ENCODE measurements at regions not wholly inside any gene's neighbourhood (a gene's known extent, or its start where the extent isn't known, plus 50 kb on each side); places are given as distances from the start of the nearest gene placed in this dataset.

DNA sequence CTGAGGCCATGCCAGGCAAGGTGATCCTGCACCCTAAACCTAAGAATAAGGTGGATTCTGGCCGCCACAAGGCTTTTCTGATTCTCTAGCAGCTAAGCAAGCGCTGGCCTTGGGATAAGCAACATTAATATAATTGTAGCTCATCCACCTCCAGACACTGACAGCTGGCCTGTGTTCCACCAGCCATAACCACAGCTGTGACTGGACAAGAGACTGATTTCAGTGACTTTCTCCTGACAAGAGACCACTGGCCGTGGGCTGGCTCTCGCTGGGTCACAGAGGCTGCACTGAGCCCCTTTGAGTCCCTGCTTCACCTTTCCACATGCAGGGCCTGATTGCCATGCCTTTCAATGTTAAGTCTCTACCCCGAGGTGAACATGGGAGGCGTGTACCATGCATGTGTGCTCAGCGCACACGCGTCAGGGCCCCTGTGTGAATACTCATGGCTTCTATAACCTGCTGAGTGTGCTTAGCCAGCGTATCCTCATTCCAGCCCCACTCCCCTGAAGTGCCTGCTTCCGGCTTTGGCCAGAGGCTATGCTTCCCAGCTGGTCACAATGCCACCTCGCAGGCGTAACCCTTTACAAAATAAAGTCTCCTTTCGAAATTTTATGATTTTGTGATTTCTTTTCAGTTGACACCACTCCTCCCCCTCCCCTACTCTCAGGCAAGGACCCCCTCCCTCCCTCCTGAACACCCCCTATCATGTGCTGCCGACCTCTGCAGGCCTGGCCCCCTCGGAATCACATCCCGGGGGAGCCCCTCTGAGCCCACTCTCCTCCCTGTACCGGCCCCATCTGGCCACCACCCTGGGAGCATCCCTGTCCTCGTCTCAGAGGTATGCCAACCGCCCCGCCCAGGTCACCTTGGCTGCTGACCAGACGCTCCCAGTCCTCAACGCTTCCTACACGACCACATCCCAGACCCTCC is 128.1 kb downstream of the CTTN start:
- TF ChIP-seq, protein P1, sequence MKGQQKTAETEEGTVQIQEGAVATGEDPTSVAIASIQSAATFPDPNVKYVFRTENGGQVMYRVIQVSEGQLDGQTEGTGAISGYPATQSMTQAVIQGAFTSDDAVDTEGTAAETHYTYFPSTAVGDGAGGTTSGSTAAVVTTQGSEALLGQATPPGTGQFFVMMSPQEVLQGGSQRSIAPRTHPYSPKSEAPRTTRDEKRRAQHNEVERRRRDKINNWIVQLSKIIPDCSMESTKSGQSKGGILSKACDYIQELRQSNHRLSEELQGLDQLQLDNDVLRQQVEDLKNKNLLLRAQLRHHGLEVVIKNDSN (IDR thresholded peaks at IDR 0.05): no peak
- TF ChIP-seq TAF1 (IDR thresholded peaks at IDR 0.05; ENCODE audit: low read depth) (no peak), EGR1 (IDR thresholded peaks at IDR 0.05) (no peak), YY1 (IDR thresholded peaks at IDR 0.05; ENCODE audit: low read depth) (no peak), FOXM1 (IDR thresholded peaks at IDR 0.05; ENCODE audit: borderline replicate concordance, low read depth) (no peak), TEAD4 (IDR thresholded peaks at IDR 0.05) (no peak)

DNA sequence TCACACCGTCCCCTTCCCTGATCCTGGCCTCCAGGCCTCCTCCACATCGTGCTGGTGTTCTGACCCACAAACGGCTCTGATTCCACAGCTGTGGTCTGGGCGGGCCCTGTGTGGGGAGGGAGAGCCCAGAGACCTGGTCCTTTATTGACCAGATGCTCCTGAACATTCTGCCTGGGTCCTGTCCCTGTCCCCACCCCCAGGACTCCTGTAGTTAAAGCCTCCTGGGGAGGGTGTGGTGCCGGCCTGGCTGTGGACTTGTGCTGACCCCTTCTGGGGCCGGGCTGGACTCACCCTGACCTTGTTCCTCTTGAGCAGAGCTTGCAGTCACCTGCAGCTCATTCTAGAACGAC is 128.7 kb downstream of the CTTN start:
- TF ChIP-seq FOXM1 (IDR thresholded peaks at IDR 0.05; ENCODE audit: borderline replicate concordance, low read depth) (no peak), RAD21 (IDR thresholded peaks at IDR 0.05; ENCODE audit: low read depth) (no peak), YY1 (IDR thresholded peaks at IDR 0.05; ENCODE audit: low read depth) (no peak), CEBPB (IDR thresholded peaks at IDR 0.05) (no peak), TAF1 (IDR thresholded peaks at IDR 0.05; ENCODE audit: low read depth) (no peak), EGR1 (IDR thresholded peaks at IDR 0.05) (no peak)
- TF ChIP-seq, protein P2, sequence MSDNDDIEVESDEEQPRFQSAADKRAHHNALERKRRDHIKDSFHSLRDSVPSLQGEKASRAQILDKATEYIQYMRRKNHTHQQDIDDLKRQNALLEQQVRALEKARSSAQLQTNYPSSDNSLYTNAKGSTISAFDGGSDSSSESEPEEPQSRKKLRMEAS (IDR thresholded peaks at IDR 0.05): no peak

GRCh38 chr11:70527429-70528045 is 129.2 kb downstream of the CTTN start:
- TF ChIP-seq REST (IDR thresholded peaks at IDR 0.05; ENCODE audit: low read depth) (no peak), RAD21 (IDR thresholded peaks at IDR 0.05; ENCODE audit: low read depth) (no peak), TCF12 (IDR thresholded peaks at IDR 0.05; ENCODE audit: low read depth) (no peak), CREB1 (IDR thresholded peaks at IDR 0.05; ENCODE audit: low read depth) (no peak), TAF1 (IDR thresholded peaks at IDR 0.05; ENCODE audit: low read depth) (no peak), FOXM1 (IDR thresholded peaks at IDR 0.05; ENCODE audit: borderline replicate concordance, low read depth) (no peak), EP300 (IDR thresholded peaks at IDR 0.05; ENCODE audit: borderline replicate concordance) (no peak), CEBPB (IDR thresholded peaks at IDR 0.05) (no peak), NFIC (IDR thresholded peaks at IDR 0.05) (no peak), ZBTB7A (IDR thresholded peaks at IDR 0.05; ENCODE audit: low read depth) (no peak), EGR1 (IDR thresholded peaks at IDR 0.05) (no peak)
- TF ChIP-seq, protein P2 (IDR thresholded peaks at IDR 0.05): no peak
- TF ChIP-seq, protein P1 (IDR thresholded peaks at IDR 0.05): no peak

DNA sequence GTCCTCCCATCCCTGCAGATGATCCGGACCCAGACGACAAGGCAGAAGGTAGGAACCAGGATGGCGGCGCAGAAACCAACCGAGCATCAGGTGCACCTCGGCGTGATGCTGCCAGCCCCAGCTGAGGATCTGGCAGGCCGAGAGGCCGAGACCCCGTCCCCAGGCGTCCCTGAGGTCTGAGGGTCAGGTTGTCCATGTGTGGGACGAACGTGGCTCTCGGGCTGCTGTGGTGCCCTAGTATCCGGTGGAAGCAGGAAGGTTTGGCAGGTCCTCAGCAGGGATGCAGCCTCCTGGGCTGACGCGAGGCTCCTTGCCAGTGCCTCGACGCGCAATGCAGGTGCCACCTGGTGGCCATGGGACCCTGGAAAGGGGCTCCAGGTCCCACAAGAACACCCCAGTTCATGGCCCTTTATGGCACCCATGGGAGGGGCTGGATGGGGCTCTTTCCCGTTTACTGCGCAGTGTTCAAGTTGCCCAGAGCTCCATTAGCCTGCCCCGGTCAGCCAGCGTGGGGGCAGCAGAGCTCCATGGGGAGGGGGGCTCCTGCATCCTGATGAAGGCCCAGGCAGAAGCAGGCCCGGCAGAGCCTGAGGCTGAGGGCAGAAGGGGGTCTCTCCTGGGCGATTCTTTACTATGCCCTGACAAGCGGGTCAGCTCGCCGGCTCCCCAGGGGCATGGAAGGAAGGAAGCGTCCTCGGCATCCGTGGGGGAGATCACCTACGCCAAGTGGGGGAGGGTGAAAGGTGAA is 129.9 kb downstream of the CTTN start:
- no peak for TF ChIP-seq REST (IDR thresholded peaks at IDR 0.05; ENCODE audit: low read depth)
- no peak for TF ChIP-seq ZBTB7A (IDR thresholded peaks at IDR 0.05; ENCODE audit: low read depth)
- no peak for TF ChIP-seq CEBPB (IDR thresholded peaks at IDR 0.05)
- TF ChIP-seq NFIC (IDR thresholded peaks at IDR 0.05): no peak
- TF ChIP-seq TCF12 (IDR thresholded peaks at IDR 0.05; ENCODE audit: low read depth): no peak
- no peak for TF ChIP-seq FOXM1 (IDR thresholded peaks at IDR 0.05; ENCODE audit: borderline replicate concordance, low read depth)
- TF ChIP-seq YY1 (IDR thresholded peaks at IDR 0.05; ENCODE audit: low read depth): no peak
- no peak for TF ChIP-seq TAF1 (IDR thresholded peaks at IDR 0.05; ENCODE audit: low read depth)
- TF ChIP-seq EP300 (IDR thresholded peaks at IDR 0.05; ENCODE audit: borderline replicate concordance): no peak
- TF ChIP-seq CREB1 (IDR thresholded peaks at IDR 0.05; ENCODE audit: low read depth): no peak
- TF ChIP-seq, protein P2 (IDR thresholded peaks at IDR 0.05): no peak
- TF ChIP-seq TEAD4 (IDR thresholded peaks at IDR 0.05): no peak
- no peak for TF ChIP-seq RAD21 (IDR thresholded peaks at IDR 0.05; ENCODE audit: low read depth)
- no peak for TF ChIP-seq EGR1 (IDR thresholded peaks at IDR 0.05)
